K562 (cell line): ENCODE measurements at regions not wholly inside any gene's neighbourhood (a gene's known extent, or its start where the extent isn't known, plus 50 kb on each side); places are given as distances from the start of the nearest gene placed in this dataset.

Experiments used
- ATAC-seq: fragments of 200-7000 bp; cut with Tn5 transposase; 3 replicates; pipeline ENCODE4 v1.9.1; 2020; ENCODE audit warnings: moderate library complexity
- BruUV-seq: library from RNA; stranded (reverse); fragments of 400-500 nt; replicated peaks from 2 replicates; lab custom pipeline; 2021; lab: Mats Ljungman, UMichigan
- CTCF ChIA-PET: fragments of 300-600 bp; formaldehyde crosslinking; extraction: SDS; loops from one replicate; lab custom pipeline; 2021; ENCODE audit warnings: low intra/inter-chr PET ratio; lab: Yijun Ruan, JAX
- POLR2A ChIA-PET: fragments of 300-600, 350-650 bp; sonication (Branson Sonifier 250); formaldehyde crosslinking; extraction: SDS; loops from one replicate; lab custom pipeline; 2021; ENCODE audit warnings: antibody characterized with exemption, inconsistent platforms; lab: Yijun Ruan, JAX
- DNase-seq, 4 experiments: peaks; one replicate each; pipeline versions ENCODE4 v3.0.0 to v3.0.0-alpha.2; 2011 to 2018; ENCODE audit warnings: low spot score in 3 of 4, mixed read lengths in 3 of 4; ENCODE audit errors: extremely low read depth in 1 of 4
- FAIRE-seq: peaks from 2 replicates; lab custom pipeline; 2011; peaks lifted over from hg19 to GRCh38; lab: Jason Lieb, UNC
- H2AFZ ChIP-seq: 2 replicates; pipeline ENCODE4 v1.6.0; 2011; ENCODE audit warnings: low read depth, low read length, control low read depth, inconsistent platforms
- H3K27ac ChIP-seq: fragments of 200-600 bp; 3 replicates; pipeline ENCODE4 v1.8.0; 2011; ENCODE audit warnings: low read depth, mild to moderate bottlenecking, control low read depth, inconsistent platforms, low read length, moderate library complexity, mixed read lengths; ENCODE audit errors: extremely low read depth
- H3K27me3 ChIP-seq, 2 experiments: fragments of 300-600 bp in 1 of 2; 2 replicates in 1 of 2; 3 replicates in 1 of 2; pipeline versions ENCODE4 v1.6.0 to v1.8.0; 2011; ENCODE audit warnings: inconsistent platforms in 2 of 2, low read length in 2 of 2, mild to moderate bottlenecking in 1 of 2, mixed read lengths in 1 of 2, moderate library complexity in 1 of 2; ENCODE audit not compliant: control insufficient read depth in 2 of 2, insufficient read depth in 2 of 2
- H3K36me3 ChIP-seq: fragments of 300-600 bp; 3 replicates; pipeline ENCODE4 v1.8.0; 2011; ENCODE audit warnings: mild to moderate bottlenecking, low read length, inconsistent platforms; ENCODE audit not compliant: control insufficient read depth, insufficient read depth
- H3K4me1 ChIP-seq, 2 experiments: fragments of 200-600 bp in 1 of 2; replicated peaks in 1 of 2; 2 replicates in 1 of 2; 3 replicates in 1 of 2; pipeline versions ENCODE4 v1.5.1 to v1.8.0; 2011; ENCODE audit warnings: inconsistent platforms in 2 of 2, low read length in 2 of 2, mild to moderate bottlenecking in 1 of 2, mixed read lengths in 1 of 2, moderate library complexity in 1 of 2; ENCODE audit not compliant: control insufficient read depth in 2 of 2, insufficient read depth in 2 of 2
- H3K4me2 ChIP-seq: 2 replicates; pipeline ENCODE4 v1.6.1; 2011; ENCODE audit warnings: low read length, control low read depth, inconsistent platforms, mixed read lengths; ENCODE audit not compliant: insufficient read depth
- H3K4me3 ChIP-seq: fragments of 200-600 bp; sonication (generic), shearing (Covaris generic); 2 replicates; pipeline ENCODE4 v1.5.1; 2016; ENCODE audit warnings: control low read depth, inconsistent platforms
- H3K79me2 ChIP-seq: fragments of 200-600 bp; 3 replicates; pipeline ENCODE4 v1.8.0; 2011; ENCODE audit warnings: low read length, inconsistent platforms; ENCODE audit not compliant: control insufficient read depth, insufficient read depth
- H3K9ac ChIP-seq, 2 experiments: 2 replicates each; pipeline versions ENCODE4 v1.6.0 to v1.6.1; 2011; ENCODE audit warnings: low read depth in 2 of 2, low read length in 2 of 2, control low read depth in 1 of 2, inconsistent platforms in 1 of 2, mild to moderate bottlenecking in 1 of 2, mixed read lengths in 1 of 2; ENCODE audit not compliant: insufficient read depth in 1 of 2
- H3K9me1 ChIP-seq: one replicate; pipeline ENCODE4 v1.6.0; 2011; ENCODE audit warnings: inconsistent platforms, mild to moderate bottlenecking, low read length, moderate library complexity; ENCODE audit not compliant: control insufficient read depth, insufficient read depth
- H3K9me3 ChIP-seq: replicated peaks from 2 replicates; pipeline ENCODE4 v1.5.1; 2011; ENCODE audit warnings: low read depth, low read length, inconsistent platforms; ENCODE audit not compliant: control insufficient read depth, insufficient read depth
- H4K20me1 ChIP-seq: replicated peaks from 2 replicates; pipeline ENCODE4 v1.6.1; 2011; ENCODE audit warnings: low read length, inconsistent platforms, mixed read lengths; ENCODE audit not compliant: control insufficient read depth, insufficient read depth
- ATF3 ChIP-seq, 2 experiments: fragments of 450-650 bp in 1 of 2; sonication (generic) in 1 of 2; formaldehyde crosslinking in 1 of 2; IDR thresholded peaks in 1 of 2; conservative IDR thresholded peaks in 1 of 2; 2 replicates each; pipeline versions ENCODE4 v1.6.1 to v1.8.1; 2016 to 2023; ENCODE audit warnings: mild to moderate bottlenecking in 2 of 2, moderate library complexity in 2 of 2, inconsistent platforms in 1 of 2, missing genetic modification reagents in 1 of 2
- BRCA1 ChIP-seq, 2 experiments: fragments of 450-650 bp in 1 of 2; sonication (generic) in 1 of 2; formaldehyde crosslinking in 1 of 2; IDR thresholded peaks; 2 replicates each; pipeline versions ENCODE4 v1.5.0 to v1.6.1; 2017 to 2020; ENCODE audit warnings: mild to moderate bottlenecking in 1 of 2, missing genetic modification reagents in 1 of 2
- CEBPG ChIP-seq, 3 experiments: fragments of 200-800 bp in 1 of 3; sonication (Bioruptor generic) in 1 of 3; sonication (generic) in 1 of 3; formaldehyde crosslinking in 1 of 3; IDR thresholded peaks in 2 of 3; conservative IDR thresholded peaks in 1 of 3; 2 replicates each; pipeline versions ENCODE4 v1.6.1 to v1.8.0; 2016 to 2022; ENCODE audit warnings: missing compliant biosample characterization in 2 of 3, missing genetic modification characterization in 2 of 3, mild to moderate bottlenecking in 1 of 3, missing genetic modification reagents in 1 of 3
- DACH1 ChIP-seq: fragments of 450-650 bp; IDR thresholded peaks from 2 replicates; pipeline ENCODE4 v1.6.1; 2018; ENCODE audit not compliant: partially characterized antibody
- FOSL1 ChIP-seq: fragments of 200-800 bp; sonication (Bioruptor generic); conservative IDR thresholded peaks from 2 replicates; pipeline ENCODE4 v1.6.1; 2016; ENCODE audit warnings: missing genetic modification characterization, missing compliant biosample characterization
- GTF3C2 ChIP-seq: IDR thresholded peaks from 3 replicates; pipeline ENCODE4 v1.6.1; 2011; ENCODE audit warnings: borderline replicate concordance, mild to moderate bottlenecking, moderate library complexity; ENCODE audit not compliant: insufficient read length; ENCODE audit errors: extremely low read depth
- JUND ChIP-seq, 2 experiments: IDR thresholded peaks; 2 replicates in 1 of 2; 3 replicates in 1 of 2; pipeline ENCODE4 v1.6.1; 2011; ENCODE audit warnings: borderline replicate concordance in 2 of 2, low read depth in 2 of 2, low read length in 2 of 2, improper control_type of control experiment in 1 of 2, missing biosample characterization in 1 of 2, missing genetic modification characterization in 1 of 2, missing genetic modification reagents in 1 of 2
- SMARCE1 ChIP-seq: fragments of 450-650 bp; IDR thresholded peaks from 2 replicates; pipeline ENCODE4 v1.7.1; 2016; ENCODE audit warnings: mild to moderate bottlenecking
- TAL1 ChIP-seq: fragments of 450-650 bp; IDR thresholded peaks from 2 replicates; pipeline ENCODE4 v1.6.1; 2016; ENCODE audit warnings: mild to moderate bottlenecking
- ZBTB12 ChIP-seq: fragments of 250-450 bp; sonication (Bioruptor Pico); IDR thresholded peaks from 2 replicates; pipeline ENCODE4 v1.4.0; 2020
- ZNF175 ChIP-seq: fragments of 200-800 bp; sonication (Bioruptor generic); IDR thresholded peaks from 2 replicates; pipeline ENCODE4 v1.6.1; 2016; ENCODE audit warnings: low read depth, mild to moderate bottlenecking, missing genetic modification characterization, missing compliant biosample characterization
- WGBS: fragments of 100-300 bp; shearing (Covaris generic); methylation state at CpG from one replicate; pipeline ENCODE4 v1.1.6; 2016; ENCODE audit warnings: low coverage, mixed read lengths; ENCODE audit not compliant: insufficient coverage; ENCODE audit errors: missing lambda C conversion rate; 5-methylcytosine and 5-hydroxymethylcytosine counted together
- in situ Hi-C: fragments of 300-500 bp; cut with MboI; formaldehyde crosslinking; loops from 4 replicates; pipeline ENCODE4 v1.15.0; 2018; ENCODE audit warnings: inconsistent platforms, mixed read lengths
- intact Hi-C: fragments of 100-400 bp; cut with micrococcal nuclease; formaldehyde crosslinking; loops from 2 replicates; pipeline ENCODE4 v1.14.2; 2022

- TF ChIP-seq GTF3C2 = no peak
- no peak for TF ChIP-seq SMARCE1
These were observed 124.2 kb upstream of the RBPJ start (continued) for GRCh38 chr4:26196567-26196966.

GRCh38 chr4:26197018-26197779 is 123.6 kb upstream of the RBPJ start:
- no peaks in the 10 kb centered on the region for H4K20me1 ChIP-seq
- no peak overlapping the region for H2AFZ ChIP-seq
- H3K27ac ChIP-seq = no peak overlapping the region
- no peaks in the 10 kb centered on the region for H3K4me1 ChIP-seq
- ATAC-seq = no peak
- no peak overlapping the region for H3K4me3 ChIP-seq
- H3K9me3 ChIP-seq = no peaks in the 10 kb centered on the region
- no peaks in the 10 kb centered on the region for H3K36me3 ChIP-seq
- no TSS peak for BruUV-seq
- peaks cover 2 to 17% of the 10 kb centered on the region in 2 experiments; a peak in 3 of 5 replicates for H3K27me3 ChIP-seq
- CTCF ChIA-PET = no interaction called here
- 2% methylated on average over 7 of the region's 9 CpGs for WGBS
- no peaks in the 10 kb centered on the region for H3K9me1 ChIP-seq
- POLR2A ChIA-PET = interaction anchor here (1.0 kb wide), 1 partner anchor 11 kb away, joined by 3 read pairs; no protein-coding TSS in a partner anchor
- no peaks in the 10 kb centered on the region for H3K79me2 ChIP-seq
- no peak overlapping the region for H3K9ac ChIP-seq
- peak in 1 of 4 experiments; percentile 12 for DNase-seq
- no peak for FAIRE-seq
- in situ Hi-C loops = no loop called here
- intact Hi-C loops = no loop called here
- no peak overlapping the region for H3K4me2 ChIP-seq
- no peak for TF ChIP-seq TAL1
- TF ChIP-seq ATF3 (IDR thresholded peaks at IDR 0.05) = peak; percentile 57; the same call in 1 of the 2 replicates
- no peak for TF ChIP-seq ATF3 (CRISPR knock-in tag; conservative IDR thresholded peaks at IDR 0.05)
- no peak for TF ChIP-seq DACH1
- TF ChIP-seq JUND (IDR thresholded peaks at IDR 0.05; ENCODE audit: borderline replicate concordance, low read depth, low read length) = peak; percentile 35; the same call in 1 of the 2 replicates
- no peak; the same call in 2 of the 3 replicates for TF ChIP-seq JUND (tag; IDR thresholded peaks at IDR 0.05; ENCODE audit: borderline replicate concordance, low read depth, low read length)
- TF ChIP-seq ZBTB12 (CRISPR knock-in tag) = no peak
- TF ChIP-seq BRCA1 (IDR thresholded peaks at IDR 0.05) = no peak
- no peak for TF ChIP-seq BRCA1 (CRISPR knock-in tag; IDR thresholded peaks at IDR 0.05)
- no peak for TF ChIP-seq ZNF175 (CRISPR knock-in tag)
- TF ChIP-seq CEBPG (CRISPR knock-in tag; IDR thresholded peaks at IDR 0.05) = no peak
- TF ChIP-seq CEBPG (tag; conservative IDR thresholded peaks at IDR 0.05 in 1 of 2, IDR thresholded peaks at IDR 0.05 in 1 of 2) = peak in 1 of 2 experiments; percentile 73; a peak in 2 of 4 replicates
- TF ChIP-seq FOSL1 = peak; percentile 92
